NCI-H2171 (cell line): ENCODE measurements at regions not wholly inside any gene's neighbourhood (a gene's known extent, or its start where the extent isn't known, plus 50 kb on each side); places are given as distances from the start of the nearest gene placed in this dataset.
"Not testable (repeated sequence)": the region's sequence is repeated elsewhere in the genome, so short reads cannot be mapped to it uniquely, and the experiment has no call there.

Source experiments
- DNase-seq: peaks from one replicate; lab custom pipeline; 2025; lab: John Stamatoyannopoulos, UW

GRCh38 chr1:209109001-209109785 is 474.3 kb upstream of the CAMK1G start:
- no peak for DNase-seq

GRCh38 chr1:209113521-209113920 is 470.0 kb upstream of the CAMK1G start:
- no peak for DNase-seq

DNA sequence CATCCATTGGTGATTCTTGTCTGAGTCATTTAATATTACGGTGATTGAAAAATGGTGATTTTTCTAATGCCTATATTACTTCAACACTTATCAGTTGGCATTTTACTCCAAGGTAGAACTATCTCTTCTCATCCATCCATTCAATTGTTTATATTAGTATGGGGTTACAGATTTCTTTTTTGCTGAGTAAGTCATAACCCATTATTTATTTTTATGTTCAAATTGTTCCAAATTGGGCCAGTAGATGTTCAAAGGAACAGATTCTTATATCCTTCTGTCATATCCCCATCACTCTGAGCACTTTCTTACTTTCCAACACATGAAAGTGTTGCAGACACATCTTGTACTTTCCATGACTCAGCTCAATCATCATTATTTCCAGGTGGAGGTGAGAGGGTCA is 466.8 kb upstream of the CAMK1G start:
- no peak for DNase-seq

DNA sequence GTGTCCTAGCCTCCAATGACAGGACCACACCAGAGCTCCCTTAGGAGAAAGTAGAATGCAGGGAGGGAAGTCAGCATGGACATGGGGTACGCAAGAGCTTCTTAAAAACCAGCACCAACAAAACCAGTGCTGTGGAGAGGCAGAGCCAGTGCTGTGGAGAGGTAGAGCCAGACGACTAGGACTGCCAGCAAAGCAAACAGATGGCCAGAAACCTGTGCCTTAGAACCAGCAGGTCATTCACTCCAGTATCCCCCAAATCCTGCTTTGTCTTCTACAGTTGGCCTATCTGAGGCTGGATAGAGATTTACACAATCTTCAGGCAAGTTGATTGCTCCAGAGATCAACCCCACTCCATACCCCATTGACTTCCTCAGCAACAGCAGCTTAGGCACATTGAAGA is 459.9 kb upstream of the CAMK1G start:
- no peak for DNase-seq

DNA sequence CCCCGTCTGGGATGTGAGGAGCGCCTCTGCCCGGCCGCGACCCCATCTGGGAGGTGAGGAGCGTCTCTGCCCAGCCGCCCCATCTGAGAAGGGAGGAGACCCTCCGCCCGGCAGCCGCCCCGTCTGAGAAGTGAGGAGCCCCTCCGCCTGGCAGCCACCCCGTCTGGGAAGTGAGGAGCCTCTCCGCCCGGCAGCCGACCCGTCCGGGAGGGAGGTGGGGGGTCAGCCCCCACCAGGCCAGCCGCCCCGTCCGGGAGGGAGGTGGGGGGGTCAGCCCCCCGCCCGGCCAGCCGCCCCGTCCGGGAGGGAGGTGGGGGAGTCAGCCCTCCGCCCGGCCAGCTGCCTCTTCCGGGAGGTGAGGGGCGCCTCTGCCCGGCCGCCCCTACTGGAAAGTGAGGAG is 454.4 kb upstream of the CAMK1G start:
- DNase-seq = not testable (repeated sequence)

DNA sequence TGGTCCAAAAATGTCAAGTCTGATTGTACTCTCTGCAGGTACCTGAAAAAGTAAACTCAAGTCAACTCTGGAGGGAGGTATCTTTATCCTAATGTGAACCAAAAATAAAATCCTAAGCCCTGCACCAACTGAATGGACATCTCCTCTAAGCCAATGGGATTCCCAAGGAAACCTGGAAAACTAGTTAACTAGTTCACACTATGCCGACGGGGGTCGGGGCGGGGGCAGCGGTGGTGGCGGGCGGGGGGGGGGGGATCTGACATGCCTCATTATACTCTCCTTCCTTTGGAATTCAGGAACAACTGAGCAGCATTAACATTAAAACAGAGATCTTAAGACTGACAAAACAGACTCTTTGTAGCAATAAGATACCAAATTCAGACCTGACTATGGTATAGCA is 452.6 kb upstream of the CAMK1G start:
- DNase-seq = no peak

GRCh38 chr1:209132736-209133467 is 450.6 kb upstream of the CAMK1G start:
- DNase-seq = no peak

DNA sequence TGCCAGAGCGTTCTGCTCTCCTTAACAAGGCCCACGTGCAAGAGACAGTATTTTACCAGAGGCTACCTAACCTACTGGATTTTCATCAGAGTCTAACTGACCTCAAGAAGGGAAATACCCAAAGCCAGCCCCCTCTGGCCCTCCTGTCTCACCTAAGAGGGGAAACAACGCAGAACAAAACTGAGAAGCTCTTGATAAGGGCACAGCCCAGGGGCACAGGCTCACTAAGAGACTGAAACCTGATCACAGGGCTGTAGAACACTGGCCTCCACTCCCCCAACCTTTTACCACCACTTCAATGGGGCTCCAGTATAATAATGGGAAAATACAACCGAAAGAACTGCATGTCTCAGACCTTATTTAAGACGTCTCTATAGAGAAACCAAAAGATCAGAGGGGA is 449.5 kb upstream of the CAMK1G start:
- DNase-seq = no peak

- DNase-seq = no peak
Measured at GRCh38 chr1:209143916-209144315, 439.6 kb upstream of the CAMK1G start.

- DNase-seq = no peak
Measured at GRCh38 chr1:209150114-209150513, 433.4 kb upstream of the CAMK1G start.

DNA sequence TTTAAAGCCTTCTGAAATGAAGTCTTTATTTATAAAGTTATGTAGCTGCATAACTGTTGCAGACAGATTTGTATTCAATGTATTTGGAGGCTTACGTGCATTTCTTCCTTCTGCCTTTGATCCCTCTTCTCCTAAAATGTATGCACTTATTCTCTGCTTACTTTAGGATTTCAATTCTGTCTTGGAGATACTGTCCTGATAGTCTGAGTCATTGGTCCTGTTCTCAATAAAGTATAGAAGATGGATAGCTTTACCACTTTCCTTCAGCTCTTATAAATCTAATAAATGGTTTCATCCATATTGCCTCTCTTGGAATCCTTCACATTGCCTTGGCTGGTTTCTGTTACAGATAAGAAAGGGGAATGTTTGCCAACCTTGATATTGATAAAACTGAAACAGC is 430.1 kb upstream of the CAMK1G start:
- DNase-seq = no peak

GRCh38 chr1:209154912-209155311 is 428.6 kb upstream of the CAMK1G start:
- DNase-seq = no peak

DNA sequence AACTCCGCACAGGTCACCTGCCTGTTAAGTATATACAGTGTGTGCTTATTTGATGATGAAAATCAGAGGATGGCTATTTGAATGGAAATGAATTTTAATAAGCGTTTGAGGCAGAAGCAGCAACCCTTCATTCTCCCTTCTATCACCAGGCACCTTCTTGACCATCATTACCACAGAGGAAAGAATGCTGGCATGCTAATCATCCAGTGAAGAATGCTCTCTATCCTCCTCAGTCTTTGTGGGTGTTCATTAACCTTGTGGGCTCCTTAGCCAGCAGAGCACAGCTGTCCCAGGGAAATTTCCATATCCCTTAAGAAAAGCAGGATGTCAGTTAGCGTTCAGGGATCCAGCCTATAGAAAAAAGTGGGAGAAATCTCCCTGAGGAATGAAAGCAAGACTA is 428.0 kb upstream of the CAMK1G start:
- DNase-seq = no peak

DNA sequence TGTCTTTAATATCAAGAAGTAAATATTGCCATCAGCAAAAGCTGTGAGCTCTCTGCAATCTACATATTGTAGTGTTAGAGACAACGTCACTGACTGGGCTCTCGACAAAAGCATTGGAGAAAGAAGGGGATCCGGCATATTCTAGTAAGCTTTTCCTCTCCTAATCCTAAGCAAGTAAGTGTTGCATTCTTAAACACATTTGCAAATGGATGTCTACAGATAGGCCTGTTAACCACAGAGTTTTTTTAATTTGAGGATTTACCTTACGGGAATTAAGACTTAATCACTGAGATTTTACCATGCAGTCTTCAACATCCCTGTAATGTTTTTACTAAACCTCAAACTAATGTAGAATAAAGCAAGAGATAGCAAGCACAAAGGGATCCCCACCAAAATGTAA is 426.5 kb upstream of the CAMK1G start:
- no peak for DNase-seq

DNA sequence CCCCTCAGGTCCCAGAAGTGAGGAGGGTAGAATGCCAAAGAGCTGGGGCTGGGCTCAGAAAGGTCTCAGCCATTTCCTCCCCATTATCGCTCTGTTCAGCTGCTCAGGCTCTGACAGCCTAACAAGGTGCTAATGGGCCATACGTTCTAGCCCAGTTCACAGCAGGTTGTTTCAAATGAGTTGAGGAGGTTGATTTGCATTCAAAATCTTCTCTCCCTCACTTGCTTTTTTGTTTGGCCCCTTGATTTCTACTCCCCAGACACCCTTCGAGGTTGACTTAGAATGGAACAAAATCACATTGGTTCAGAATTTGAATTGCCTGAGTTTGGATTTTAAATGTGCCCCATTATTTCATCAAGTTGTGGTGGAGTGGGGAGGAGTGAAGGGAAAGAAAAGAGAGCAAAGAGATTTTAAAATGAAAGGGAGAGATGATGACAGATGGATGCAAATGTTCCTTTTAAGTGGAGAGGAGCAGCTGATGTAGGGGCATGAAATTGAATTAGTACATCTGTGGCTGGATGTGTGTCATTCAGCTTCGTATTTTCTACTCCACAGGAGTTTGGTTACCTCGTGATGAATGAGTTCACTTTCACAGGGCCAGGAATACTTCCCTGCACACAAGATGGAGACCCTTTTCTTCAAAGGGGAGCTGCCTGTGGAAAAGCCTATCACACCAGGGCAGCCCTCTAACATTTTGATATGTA is 425.8 kb upstream of the CAMK1G start:
- no peak for DNase-seq

DNA sequence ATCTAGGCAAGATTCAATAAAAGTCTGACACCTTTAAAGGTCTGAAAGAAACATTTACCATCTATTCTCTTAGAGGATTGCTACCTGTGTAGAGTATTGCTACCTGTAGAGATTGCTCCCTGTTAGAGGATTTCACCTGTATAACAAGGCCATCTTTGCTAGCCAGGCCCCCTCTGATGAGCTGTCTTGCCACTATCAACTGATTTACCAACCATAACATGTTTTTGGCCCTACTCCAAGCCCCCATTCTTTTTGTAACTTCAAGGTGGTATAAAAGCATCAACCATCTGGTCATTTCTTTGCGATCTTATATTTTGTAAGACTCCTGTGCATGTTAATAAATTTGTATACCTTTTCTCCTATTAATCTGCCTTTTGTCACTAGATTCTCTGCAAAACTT is 424.7 kb upstream of the CAMK1G start:
- peak; percentile 27 for DNase-seq

DNA sequence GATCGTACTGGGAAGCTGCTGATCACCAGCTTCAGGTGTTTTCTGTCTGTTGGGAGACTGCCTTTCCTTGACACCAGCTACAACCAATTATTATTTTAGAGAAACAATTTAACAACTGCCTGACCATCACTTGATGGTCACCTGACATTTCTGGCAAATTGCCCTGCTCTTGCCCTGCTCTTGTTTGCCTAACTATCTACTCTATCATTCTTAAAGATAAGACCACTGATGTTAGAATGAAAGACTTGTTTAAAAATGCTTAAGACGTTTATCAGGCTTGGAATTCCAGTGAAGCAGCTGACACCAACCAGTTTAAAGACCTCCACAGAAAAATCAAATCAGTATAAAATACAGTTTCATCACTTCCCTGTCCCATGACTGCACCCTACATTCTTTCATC is 423.3 kb upstream of the CAMK1G start:
- no peak for DNase-seq

DNA sequence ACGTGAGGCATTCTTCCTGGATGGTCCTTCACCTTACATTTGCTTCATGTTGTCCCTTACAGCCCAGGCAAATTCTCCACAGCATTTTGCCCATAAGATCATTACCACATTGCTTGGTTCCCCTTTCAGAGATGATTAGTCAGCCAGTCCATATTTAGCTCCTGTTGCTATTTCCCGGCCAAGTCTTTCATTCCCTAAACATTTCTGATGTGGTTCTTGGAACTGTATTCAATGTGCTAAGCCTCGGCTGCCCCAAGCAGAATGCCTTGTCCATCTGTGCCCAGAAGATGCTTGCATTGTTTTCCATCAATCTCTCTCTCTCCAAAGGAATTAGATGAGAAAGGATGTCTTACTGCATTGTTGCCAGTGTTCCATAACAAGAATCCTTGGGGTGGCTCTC is 420.9 kb upstream of the CAMK1G start:
- DNase-seq = no peak

- DNase-seq = no peak
Measured at GRCh38 chr1:209168204-209168603, 415.3 kb upstream of the CAMK1G start.

DNA sequence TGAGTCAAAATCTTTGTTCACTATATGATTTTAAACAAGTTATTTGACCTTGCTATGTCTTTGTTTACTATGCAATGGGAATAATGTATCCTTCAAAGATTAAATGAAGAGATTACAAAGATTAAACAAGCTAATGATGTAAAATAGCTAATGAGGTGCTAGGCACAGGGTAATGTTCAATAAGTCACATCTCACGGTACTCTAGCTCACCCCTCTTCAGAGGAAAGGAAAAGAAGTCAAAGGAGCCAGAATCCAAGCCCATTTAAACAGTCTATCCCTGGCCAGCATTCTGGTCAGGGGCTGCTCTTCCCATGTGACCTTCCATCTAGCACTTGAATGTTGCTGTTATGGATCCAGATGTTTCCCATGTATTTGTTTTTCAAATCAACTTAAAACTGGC is 412.4 kb upstream of the CAMK1G start:
- DNase-seq = no peak

- no peak for DNase-seq
Measured at GRCh38 chr1:209172286-209172685, 411.2 kb upstream of the CAMK1G start.

DNA sequence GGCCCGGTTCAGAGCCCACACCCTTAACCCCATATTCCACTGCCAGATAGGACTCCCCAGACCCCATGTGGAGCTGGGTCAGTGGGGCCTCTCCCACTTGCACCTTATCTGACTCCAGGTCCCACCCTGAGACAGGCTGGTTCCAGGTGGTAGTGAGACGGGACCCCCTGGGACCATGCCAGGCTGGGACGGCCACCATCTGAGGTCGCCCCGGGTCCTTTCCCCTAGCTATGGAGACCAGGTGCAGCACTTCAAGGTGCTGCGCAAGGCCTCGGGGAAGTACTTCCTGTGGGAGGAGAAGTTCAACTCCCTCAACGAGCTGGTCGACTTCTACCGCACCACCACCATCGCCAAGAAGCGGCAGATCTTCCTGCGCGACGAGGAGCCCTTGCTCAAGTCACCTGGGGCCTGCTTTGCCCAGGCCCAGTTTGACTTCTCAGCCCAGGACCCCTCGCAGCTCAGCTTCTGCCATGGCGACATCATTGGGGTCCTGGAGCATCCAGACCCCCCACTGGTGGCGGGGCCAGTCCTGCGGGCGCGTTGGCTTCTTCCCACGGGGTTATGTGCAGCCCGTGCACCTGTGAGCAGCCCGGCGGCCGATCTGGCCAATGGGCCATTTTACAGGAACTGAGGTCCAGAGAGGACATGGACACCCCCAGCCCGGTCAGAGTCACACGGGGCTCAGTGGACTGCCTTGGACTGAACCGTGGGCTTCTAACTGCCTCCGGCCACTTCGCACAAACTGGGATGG is 410.5 kb upstream of the CAMK1G start:
- not testable (repeated sequence) for DNase-seq
